OCI-LY1 (cell line): ENCODE measurements at regions not wholly inside any gene's neighbourhood (a gene's known extent, or its start where the extent isn't known, plus 50 kb on each side); places are given as distances from the start of the nearest gene placed in this dataset.

Experiments
- CTCF ChIP-seq: fragments of 200-600 bp; sonication (generic), shearing (Covaris generic); IDR thresholded peaks from 2 replicates; pipeline ENCODE4 v1.5.1; 2017; ENCODE audit warnings: mild to moderate bottlenecking, antibody characterized with exemption, low read length, moderate library complexity, mixed read lengths
- EZH2 ChIP-seq: fragments of 200-600 bp; sonication (generic), shearing (Covaris generic); IDR thresholded peaks from 2 replicates; pipeline ENCODE4 v1.8.0; 2017; ENCODE audit warnings: borderline replicate concordance, mixed run types, mild to moderate bottlenecking, antibody characterized with exemption, low read length, moderate library complexity, mixed read lengths

- no peak for TF ChIP-seq CTCF
- TF ChIP-seq EZH2: no peak
Measured at GRCh38 chr6:168372889-168373288, 53.3 kb upstream of the DACT2 start.
